ENCODE measurements at regions not wholly inside any gene's neighbourhood (a gene's known extent, or its start where the extent isn't known, plus 50 kb on each side); places are given as distances from the start of the nearest gene placed in this dataset.
"Not testable (repeated sequence)": the region's sequence is repeated elsewhere in the genome, so short reads cannot be mapped to it uniquely, and the experiment has no call there.

GRCh38 chr3:125910851-125911250 lies 58.1 kb upstream of the ROPN1B start:
- DNase-seq (ENCODE audit: low read depth in 3 of 3, low spot score in 2 of 3), result not testable (repeated sequence)

- DNase-seq (ENCODE audit: low read depth in 3 of 3, low spot score in 2 of 3), result not testable (repeated sequence)
Measured at GRCh38 chr3:125914608-125915436, 54.2 kb upstream of the ROPN1B start.

- DNase-seq (ENCODE audit: low read depth in 3 of 3, low spot score in 2 of 3), result not testable (repeated sequence)
Measured at GRCh38 chr3:125915437-125915787, 53.6 kb upstream of the ROPN1B start.

GRCh38 chr3:125915792-125916375 lies 53.1 kb upstream of the ROPN1B start:
- peak; percentile 85 to 94 (median 87) for DNase-seq (ENCODE audit: low read depth in 3 of 3, low spot score in 2 of 3)

- DNase-seq (ENCODE audit: low read depth in 3 of 3, low spot score in 2 of 3), result peak in 2 of 3 donors; percentile 75 to 82
Measured at GRCh38 chr3:125916376-125916978, 52.5 kb upstream of the ROPN1B start.

- not testable (repeated sequence) for DNase-seq (ENCODE audit: low read depth in 3 of 3, low spot score in 2 of 3)
Measured at GRCh38 chr3:125917020-125917549, 51.9 kb upstream of the ROPN1B start.

- not testable (repeated sequence) for DNase-seq (ENCODE audit: low read depth in 3 of 3, low spot score in 2 of 3)
Measured at GRCh38 chr3:125918024-125918423, 51.0 kb upstream of the ROPN1B start.

GRCh38 chr3:125918451-125918850 lies 50.5 kb upstream of the ROPN1B start:
- DNase-seq (ENCODE audit: low read depth in 3 of 3, low spot score in 2 of 3), result not testable (repeated sequence)

GRCh38 chr3:125918866-125919265 lies 50.1 kb upstream of the ROPN1B start:
- not testable (repeated sequence) for DNase-seq (ENCODE audit: low read depth in 3 of 3, low spot score in 2 of 3)
